GM19043 (cell line): ENCODE measurements at regions not wholly inside any gene's neighbourhood (a gene's known extent, or its start where the extent isn't known, plus 50 kb on each side); places are given as distances from the start of the nearest gene placed in this dataset.
"Not testable (repeated sequence)": the region's sequence is repeated elsewhere in the genome, so short reads cannot be mapped to it uniquely, and the experiment has no call there.

Experiments
- ATAC-seq: cut with Tn5 transposase; IDR thresholded peaks from one replicate; pipeline ENCODE4 v1.9.1; 2021; ENCODE audit warnings: low read depth; ENCODE audit not compliant: unreplicated experiment

- no peak for ATAC-seq
Observed at GRCh38 chr4:73348185-73348584, 55.9 kb upstream of the ALB start.

- ATAC-seq = no peak
Observed at GRCh38 chr4:73347497-73347896, 56.6 kb upstream of the ALB start.

- no peak for ATAC-seq
Observed at GRCh38 chr4:73345399-73345975, 58.6 kb upstream of the ALB start.

- ATAC-seq = no peak
Observed at GRCh38 chr4:73344106-73344505, 60.0 kb upstream of the ALB start.

GRCh38 chr4:73343432-73343831, 60.7 kb upstream of the ALB start:
- no peak for ATAC-seq

- ATAC-seq = peak; percentile 61
Observed at GRCh38 chr4:73341454-73341853, 62.6 kb upstream of the ALB start.

GRCh38 chr4:73340917-73341316, 63.2 kb upstream of the ALB start:
- ATAC-seq = no peak

GRCh38 chr4:73335679-73336078, 68.4 kb upstream of the ALB start:
- ATAC-seq = no peak

GRCh38 chr4:73332012-73332411, 72.1 kb upstream of the ALB start:
- not testable (repeated sequence) for ATAC-seq

GRCh38 chr4:73329300-73329699, 70.7 kb upstream of the ANKRD17 start:
- ATAC-seq = no peak

- not testable (repeated sequence) for ATAC-seq
Observed at GRCh38 chr4:73325776-73326175, 67.2 kb upstream of the ANKRD17 start.

GRCh38 chr4:73317092-73317491, 58.5 kb upstream of the ANKRD17 start:
- ATAC-seq = no peak

- no peak for ATAC-seq
Observed at GRCh38 chr4:73315091-73315490, 56.5 kb upstream of the ANKRD17 start.

GRCh38 chr4:73312967-73313366, 54.4 kb upstream of the ANKRD17 start:
- ATAC-seq = no peak

- ATAC-seq = no peak
Observed at GRCh38 chr4:73311428-73311827, 52.8 kb upstream of the ANKRD17 start.

- no peak for ATAC-seq
Observed at GRCh38 chr4:73309211-73309610, 50.6 kb upstream of the ANKRD17 start.
